ENCODE measurements at regions not wholly inside any gene's neighbourhood (a gene's known extent, or its start where the extent isn't known, plus 50 kb on each side); places are given as distances from the start of the nearest gene placed in this dataset.

DNA sequence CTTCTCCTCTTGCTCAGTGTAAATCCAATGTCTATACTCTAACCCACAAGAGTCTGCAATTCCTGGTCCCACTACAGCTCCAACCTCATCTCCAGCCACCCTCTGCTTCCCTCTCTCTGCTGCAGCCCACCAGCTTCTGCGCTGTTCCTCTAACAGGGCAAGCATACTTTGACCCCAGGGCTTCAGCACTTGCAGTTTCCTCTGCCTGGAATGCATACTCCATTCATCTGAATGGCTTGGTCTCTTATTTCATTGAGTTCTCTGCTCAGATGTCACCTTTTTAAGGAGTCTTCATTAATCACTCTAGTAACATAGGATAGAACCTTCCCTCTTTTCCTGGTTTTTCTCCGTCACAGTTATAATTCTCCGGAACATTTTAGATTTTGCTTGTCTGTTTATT is 141.6 kb downstream of the BUD13 start:
- TF ChIP-seq ZNF114 (CRISPR knock-in tag; IDR thresholded peaks at IDR 0.05) (no peak), CREB1 (CRISPR knock-in tag; IDR thresholded peaks at IDR 0.05; ENCODE audit: low read depth) (no peak), ZNF331 (CRISPR knock-in tag; IDR thresholded peaks at IDR 0.05; ENCODE audit: low read depth) (no peak), JUNB (IDR thresholded peaks at IDR 0.05; ENCODE audit: unreplicated experiment) (no peak), EZH2 (IDR thresholded peaks at IDR 0.05; ENCODE audit: low read depth, unreplicated experiment) (no peak), NANOG (IDR thresholded peaks at IDR 0.05; ENCODE audit: borderline replicate concordance) (no peak), STAT1 (IDR thresholded peaks at IDR 0.05; ENCODE audit: unreplicated experiment) (no peak), POLR2AphosphoS5 (IDR thresholded peaks at IDR 0.05; ENCODE audit: low read depth) (no peak), EZH2phosphoT487 (IDR thresholded peaks at IDR 0.05; ENCODE audit: unreplicated experiment) (no peak)
- TF ChIP-seq, protein P1, sequence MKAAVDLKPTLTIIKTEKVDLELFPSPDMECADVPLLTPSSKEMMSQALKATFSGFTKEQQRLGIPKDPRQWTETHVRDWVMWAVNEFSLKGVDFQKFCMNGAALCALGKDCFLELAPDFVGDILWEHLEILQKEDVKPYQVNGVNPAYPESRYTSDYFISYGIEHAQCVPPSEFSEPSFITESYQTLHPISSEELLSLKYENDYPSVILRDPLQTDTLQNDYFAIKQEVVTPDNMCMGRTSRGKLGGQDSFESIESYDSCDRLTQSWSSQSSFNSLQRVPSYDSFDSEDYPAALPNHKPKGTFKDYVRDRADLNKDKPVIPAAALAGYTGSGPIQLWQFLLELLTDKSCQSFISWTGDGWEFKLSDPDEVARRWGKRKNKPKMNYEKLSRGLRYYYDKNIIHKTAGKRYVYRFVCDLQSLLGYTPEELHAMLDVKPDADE (IDR thresholded peaks at IDR 0.05): no peak
- TF ChIP-seq, protein P2, sequence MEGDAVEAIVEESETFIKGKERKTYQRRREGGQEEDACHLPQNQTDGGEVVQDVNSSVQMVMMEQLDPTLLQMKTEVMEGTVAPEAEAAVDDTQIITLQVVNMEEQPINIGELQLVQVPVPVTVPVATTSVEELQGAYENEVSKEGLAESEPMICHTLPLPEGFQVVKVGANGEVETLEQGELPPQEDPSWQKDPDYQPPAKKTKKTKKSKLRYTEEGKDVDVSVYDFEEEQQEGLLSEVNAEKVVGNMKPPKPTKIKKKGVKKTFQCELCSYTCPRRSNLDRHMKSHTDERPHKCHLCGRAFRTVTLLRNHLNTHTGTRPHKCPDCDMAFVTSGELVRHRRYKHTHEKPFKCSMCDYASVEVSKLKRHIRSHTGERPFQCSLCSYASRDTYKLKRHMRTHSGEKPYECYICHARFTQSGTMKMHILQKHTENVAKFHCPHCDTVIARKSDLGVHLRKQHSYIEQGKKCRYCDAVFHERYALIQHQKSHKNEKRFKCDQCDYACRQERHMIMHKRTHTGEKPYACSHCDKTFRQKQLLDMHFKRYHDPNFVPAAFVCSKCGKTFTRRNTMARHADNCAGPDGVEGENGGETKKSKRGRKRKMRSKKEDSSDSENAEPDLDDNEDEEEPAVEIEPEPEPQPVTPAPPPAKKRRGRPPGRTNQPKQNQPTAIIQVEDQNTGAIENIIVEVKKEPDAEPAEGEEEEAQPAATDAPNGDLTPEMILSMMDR (conservative IDR thresholded peaks at IDR 0.05; ENCODE audit: low read depth in 2 of 2): no peak
- TF ChIP-seq, protein P3, sequence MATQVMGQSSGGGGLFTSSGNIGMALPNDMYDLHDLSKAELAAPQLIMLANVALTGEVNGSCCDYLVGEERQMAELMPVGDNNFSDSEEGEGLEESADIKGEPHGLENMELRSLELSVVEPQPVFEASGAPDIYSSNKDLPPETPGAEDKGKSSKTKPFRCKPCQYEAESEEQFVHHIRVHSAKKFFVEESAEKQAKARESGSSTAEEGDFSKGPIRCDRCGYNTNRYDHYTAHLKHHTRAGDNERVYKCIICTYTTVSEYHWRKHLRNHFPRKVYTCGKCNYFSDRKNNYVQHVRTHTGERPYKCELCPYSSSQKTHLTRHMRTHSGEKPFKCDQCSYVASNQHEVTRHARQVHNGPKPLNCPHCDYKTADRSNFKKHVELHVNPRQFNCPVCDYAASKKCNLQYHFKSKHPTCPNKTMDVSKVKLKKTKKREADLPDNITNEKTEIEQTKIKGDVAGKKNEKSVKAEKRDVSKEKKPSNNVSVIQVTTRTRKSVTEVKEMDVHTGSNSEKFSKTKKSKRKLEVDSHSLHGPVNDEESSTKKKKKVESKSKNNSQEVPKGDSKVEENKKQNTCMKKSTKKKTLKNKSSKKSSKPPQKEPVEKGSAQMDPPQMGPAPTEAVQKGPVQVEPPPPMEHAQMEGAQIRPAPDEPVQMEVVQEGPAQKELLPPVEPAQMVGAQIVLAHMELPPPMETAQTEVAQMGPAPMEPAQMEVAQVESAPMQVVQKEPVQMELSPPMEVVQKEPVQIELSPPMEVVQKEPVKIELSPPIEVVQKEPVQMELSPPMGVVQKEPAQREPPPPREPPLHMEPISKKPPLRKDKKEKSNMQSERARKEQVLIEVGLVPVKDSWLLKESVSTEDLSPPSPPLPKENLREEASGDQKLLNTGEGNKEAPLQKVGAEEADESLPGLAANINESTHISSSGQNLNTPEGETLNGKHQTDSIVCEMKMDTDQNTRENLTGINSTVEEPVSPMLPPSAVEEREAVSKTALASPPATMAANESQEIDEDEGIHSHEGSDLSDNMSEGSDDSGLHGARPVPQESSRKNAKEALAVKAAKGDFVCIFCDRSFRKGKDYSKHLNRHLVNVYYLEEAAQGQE (IDR thresholded peaks at IDR 0.05; ENCODE audit: unreplicated experiment): no peak
- TF ChIP-seq, protein P4, sequence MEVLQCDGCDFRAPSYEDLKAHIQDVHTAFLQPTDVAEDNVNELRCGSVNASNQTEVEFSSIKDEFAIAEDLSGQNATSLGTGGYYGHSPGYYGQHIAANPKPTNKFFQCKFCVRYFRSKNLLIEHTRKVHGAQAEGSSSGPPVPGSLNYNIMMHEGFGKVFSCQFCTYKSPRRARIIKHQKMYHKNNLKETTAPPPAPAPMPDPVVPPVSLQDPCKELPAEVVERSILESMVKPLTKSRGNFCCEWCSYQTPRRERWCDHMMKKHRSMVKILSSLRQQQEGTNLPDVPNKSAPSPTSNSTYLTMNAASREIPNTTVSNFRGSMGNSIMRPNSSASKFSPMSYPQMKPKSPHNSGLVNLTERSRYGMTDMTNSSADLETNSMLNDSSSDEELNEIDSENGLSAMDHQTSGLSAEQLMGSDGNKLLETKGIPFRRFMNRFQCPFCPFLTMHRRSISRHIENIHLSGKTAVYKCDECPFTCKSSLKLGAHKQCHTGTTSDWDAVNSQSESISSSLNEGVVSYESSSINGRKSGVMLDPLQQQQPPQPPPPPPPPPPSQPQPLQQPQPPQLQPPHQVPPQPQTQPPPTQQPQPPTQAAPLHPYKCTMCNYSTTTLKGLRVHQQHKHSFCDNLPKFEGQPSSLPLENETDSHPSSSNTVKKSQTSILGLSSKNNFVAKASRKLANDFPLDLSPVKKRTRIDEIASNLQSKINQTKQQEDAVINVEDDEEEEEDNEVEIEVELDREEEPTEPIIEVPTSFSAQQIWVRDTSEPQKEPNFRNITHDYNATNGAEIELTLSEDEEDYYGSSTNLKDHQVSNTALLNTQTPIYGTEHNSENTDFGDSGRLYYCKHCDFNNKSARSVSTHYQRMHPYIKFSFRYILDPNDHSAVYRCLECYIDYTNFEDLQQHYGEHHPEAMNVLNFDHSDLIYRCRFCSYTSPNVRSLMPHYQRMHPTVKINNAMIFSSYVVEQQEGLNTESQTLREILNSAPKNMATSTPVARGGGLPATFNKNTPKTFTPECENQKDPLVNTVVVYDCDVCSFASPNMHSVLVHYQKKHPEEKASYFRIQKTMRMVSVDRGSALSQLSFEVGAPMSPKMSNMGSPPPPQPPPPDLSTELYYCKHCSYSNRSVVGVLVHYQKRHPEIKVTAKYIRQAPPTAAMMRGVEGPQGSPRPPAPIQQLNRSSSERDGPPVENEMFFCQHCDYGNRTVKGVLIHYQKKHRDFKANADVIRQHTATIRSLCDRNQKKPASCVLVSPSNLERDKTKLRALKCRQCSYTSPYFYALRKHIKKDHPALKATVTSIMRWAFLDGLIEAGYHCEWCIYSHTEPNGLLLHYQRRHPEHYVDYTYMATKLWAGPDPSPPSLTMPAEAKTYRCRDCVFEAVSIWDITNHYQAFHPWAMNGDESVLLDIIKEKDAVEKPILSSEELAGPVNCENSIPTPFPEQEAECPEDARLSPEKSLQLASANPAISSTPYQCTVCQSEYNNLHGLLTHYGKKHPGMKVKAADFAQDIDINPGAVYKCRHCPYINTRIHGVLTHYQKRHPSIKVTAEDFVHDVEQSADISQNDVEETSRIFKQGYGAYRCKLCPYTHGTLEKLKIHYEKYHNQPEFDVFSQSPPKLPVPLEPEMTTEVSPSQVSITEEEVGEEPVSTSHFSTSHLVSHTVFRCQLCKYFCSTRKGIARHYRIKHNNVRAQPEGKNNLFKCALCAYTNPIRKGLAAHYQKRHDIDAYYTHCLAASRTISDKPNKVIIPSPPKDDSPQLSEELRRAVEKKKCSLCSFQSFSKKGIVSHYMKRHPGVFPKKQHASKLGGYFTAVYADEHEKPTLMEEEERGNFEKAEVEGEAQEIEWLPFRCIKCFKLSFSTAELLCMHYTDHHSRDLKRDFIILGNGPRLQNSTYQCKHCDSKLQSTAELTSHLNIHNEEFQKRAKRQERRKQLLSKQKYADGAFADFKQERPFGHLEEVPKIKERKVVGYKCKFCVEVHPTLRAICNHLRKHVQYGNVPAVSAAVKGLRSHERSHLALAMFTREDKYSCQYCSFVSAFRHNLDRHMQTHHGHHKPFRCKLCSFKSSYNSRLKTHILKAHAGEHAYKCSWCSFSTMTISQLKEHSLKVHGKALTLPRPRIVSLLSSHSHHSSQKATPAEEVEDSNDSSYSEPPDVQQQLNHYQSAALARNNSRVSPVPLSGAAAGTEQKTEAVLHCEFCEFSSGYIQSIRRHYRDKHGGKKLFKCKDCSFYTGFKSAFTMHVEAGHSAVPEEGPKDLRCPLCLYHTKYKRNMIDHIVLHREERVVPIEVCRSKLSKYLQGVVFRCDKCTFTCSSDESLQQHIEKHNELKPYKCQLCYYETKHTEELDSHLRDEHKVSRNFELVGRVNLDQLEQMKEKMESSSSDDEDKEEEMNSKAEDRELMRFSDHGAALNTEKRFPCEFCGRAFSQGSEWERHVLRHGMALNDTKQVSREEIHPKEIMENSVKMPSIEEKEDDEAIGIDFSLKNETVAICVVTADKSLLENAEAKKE (CRISPR knock-in tag; IDR thresholded peaks at IDR 0.05): no peak
- DNase-seq (ENCODE audit: low spot score): no peak

More for the DNA sequence above, 141.6 kb downstream of the BUD13 start:
- no peak for ATAC-seq
- Histone ChIP-seq H3K9me2 (ENCODE audit: insufficient read depth) (no peaks in the 10 kb centered on the region), H4K20me1 (replicated peaks; ENCODE audit: insufficient read depth) (no peaks in the 10 kb centered on the region), H3K27me3 (ENCODE audit: insufficient read depth) (no peaks in the 10 kb centered on the region), H2AFZ (no peak overlapping the region), H3K27ac (ENCODE audit: low read depth) (no peak overlapping the region), H3K4me2 (no peak overlapping the region), H3K79me2 (replicated peaks; ENCODE audit: insufficient read depth) (no peaks in the 10 kb centered on the region), H3K4me1 (ENCODE audit: insufficient read depth) (no peaks in the 10 kb centered on the region), H3K4me3 (no peak overlapping the region), H3F3A (replicated peaks; ENCODE audit: low read depth) (no peaks in the 10 kb centered on the region), H3K36me3 (ENCODE audit: insufficient read depth) (no peaks in the 10 kb centered on the region; the same call in 1 of the 2 replicates)
- H3K4me3 Mint-ChIP-seq: no peak overlapping the region
- no peaks in the 10 kb centered on the region for H3K4me1 Mint-ChIP-seq
- H3K27me3 Mint-ChIP-seq (ENCODE audit: insufficient read depth, low read depth, poor library complexity): peaks cover 2% of the 10 kb centered on the region
- no peaks in the 10 kb centered on the region for H3K36me3 Mint-ChIP-seq (ENCODE audit: low read depth)
- H3K9me3 Mint-ChIP-seq: no peaks in the 10 kb centered on the region
- H3K27ac Mint-ChIP-seq: no peak overlapping the region
